ENCODE measurements at regions not wholly inside any gene's neighbourhood (a gene's known extent, or its start where the extent isn't known, plus 50 kb on each side); places are given as distances from the start of the nearest gene placed in this dataset.

DNA sequence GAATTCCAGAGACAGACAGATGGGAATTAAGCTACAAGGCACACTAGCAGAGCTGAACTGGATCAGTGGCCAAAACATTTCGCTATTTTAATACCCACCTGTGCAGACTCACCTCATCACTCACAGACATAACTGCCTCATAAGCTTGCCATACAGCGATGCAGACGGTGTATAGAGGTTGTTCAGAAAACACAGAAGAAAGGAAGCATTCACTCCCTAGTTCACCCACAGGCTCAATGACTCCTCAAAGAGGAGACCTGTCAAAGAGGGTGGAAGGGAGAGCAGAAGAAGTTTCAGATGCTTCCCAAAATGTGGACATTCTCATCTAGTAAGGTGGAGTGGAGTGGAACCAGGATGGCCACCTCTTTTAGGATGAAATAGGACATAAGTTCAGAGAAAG is 81.7 kb upstream of the SPHKAP start:
- TF ChIP-seq POLR2A (IDR thresholded peaks at IDR 0.05) (no peak), CTCF (IDR thresholded peaks at IDR 0.05) (no peak)

All from thyroid gland (tissue), 4 donors.